ENCODE measurements at regions not wholly inside any gene's neighbourhood (a gene's known extent, or its start where the extent isn't known, plus 50 kb on each side); places are given as distances from the start of the nearest gene placed in this dataset.

- no peak for TF ChIP-seq FLYWCH1 (CRISPR knock-in tag; IDR thresholded peaks at IDR 0.05)
- TF ChIP-seq SALL1 (CRISPR knock-in tag; IDR thresholded peaks at IDR 0.05) = no peak
- TF ChIP-seq, protein P1, sequence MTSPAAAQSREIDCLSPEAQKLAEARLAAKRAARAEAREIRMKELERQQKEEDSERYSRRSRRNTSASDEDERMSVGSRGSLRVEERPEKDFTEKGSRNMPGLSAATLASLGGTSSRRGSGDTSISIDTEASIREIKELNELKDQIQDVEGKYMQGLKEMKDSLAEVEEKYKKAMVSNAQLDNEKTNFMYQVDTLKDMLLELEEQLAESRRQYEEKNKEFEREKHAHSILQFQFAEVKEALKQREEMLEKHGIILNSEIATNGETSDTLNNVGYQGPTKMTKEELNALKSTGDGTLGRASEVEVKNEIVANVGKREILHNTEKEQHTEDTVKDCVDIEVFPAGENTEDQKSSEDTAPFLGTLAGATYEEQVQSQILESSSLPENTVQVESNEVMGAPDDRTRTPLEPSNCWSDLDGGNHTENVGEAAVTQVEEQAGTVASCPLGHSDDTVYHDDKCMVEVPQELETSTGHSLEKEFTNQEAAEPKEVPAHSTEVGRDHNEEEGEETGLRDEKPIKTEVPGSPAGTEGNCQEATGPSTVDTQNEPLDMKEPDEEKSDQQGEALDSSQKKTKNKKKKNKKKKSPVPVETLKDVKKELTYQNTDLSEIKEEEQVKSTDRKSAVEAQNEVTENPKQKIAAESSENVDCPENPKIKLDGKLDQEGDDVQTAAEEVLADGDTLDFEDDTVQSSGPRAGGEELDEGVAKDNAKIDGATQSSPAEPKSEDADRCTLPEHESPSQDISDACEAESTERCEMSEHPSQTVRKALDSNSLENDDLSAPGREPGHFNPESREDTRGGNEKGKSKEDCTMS (CRISPR knock-in tag; conservative IDR thresholded peaks at IDR 0.05) = no peak
- TF ChIP-seq ETV6 (CRISPR knock-in tag; conservative IDR thresholded peaks at IDR 0.05) = no peak
- TF ChIP-seq YEATS2 (CRISPR knock-in tag; IDR thresholded peaks at IDR 0.05; ENCODE audit: borderline replicate concordance) = 0 out of 2 replicates have a peak, but pooled peaks have one; percentile 2
- TF ChIP-seq THAP8 (CRISPR knock-in tag; IDR thresholded peaks at IDR 0.05; ENCODE audit: borderline replicate concordance) = no peak
- TF ChIP-seq ZNF501 (CRISPR knock-in tag; IDR thresholded peaks at IDR 0.05) = peak; percentile 80
- TF ChIP-seq ATF4 (CRISPR knock-in tag; IDR thresholded peaks at IDR 0.05) = no peak
- TF ChIP-seq NFE2L1 (CRISPR knock-in tag; IDR thresholded peaks at IDR 0.05; ENCODE audit: borderline replicate concordance) = no peak
- no peak for TF ChIP-seq NFYC (CRISPR knock-in tag; IDR thresholded peaks at IDR 0.05)
- no peak for TF ChIP-seq ZMAT3 (CRISPR knock-in tag; conservative IDR thresholded peaks at IDR 0.05)
- TF ChIP-seq ARNT2 (CRISPR knock-in tag; IDR thresholded peaks at IDR 0.05; ENCODE audit: low read depth) = 0 out of 2 replicates have a peak, but pooled peaks have one; percentile 11
- peak; percentile 82; the same call in 1 of the 2 replicates for TF ChIP-seq ZNF510 (CRISPR knock-in tag; IDR thresholded peaks at IDR 0.05; ENCODE audit: low read depth)
- peak; percentile 17; the same call in 1 of the 2 replicates for TF ChIP-seq CCDC6 (CRISPR knock-in tag; IDR thresholded peaks at IDR 0.05)
- TF ChIP-seq, protein P2, sequence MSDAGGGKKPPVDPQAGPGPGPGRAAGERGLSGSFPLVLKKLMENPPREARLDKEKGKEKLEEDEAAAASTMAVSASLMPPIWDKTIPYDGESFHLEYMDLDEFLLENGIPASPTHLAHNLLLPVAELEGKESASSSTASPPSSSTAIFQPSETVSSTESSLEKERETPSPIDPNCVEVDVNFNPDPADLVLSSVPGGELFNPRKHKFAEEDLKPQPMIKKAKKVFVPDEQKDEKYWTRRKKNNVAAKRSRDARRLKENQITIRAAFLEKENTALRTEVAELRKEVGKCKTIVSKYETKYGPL (CRISPR knock-in tag; IDR thresholded peaks at IDR 0.05) = no peak
- TF ChIP-seq NR3C1 (CRISPR knock-in tag; IDR thresholded peaks at IDR 0.05) = no peak
- TF ChIP-seq ZNF414 (CRISPR knock-in tag; IDR thresholded peaks at IDR 0.05) = no peak
- no peak for TF ChIP-seq KAT8 (CRISPR knock-in tag; IDR thresholded peaks at IDR 0.05)
- no peak for TF ChIP-seq ZNF703 (CRISPR knock-in tag; IDR thresholded peaks at IDR 0.05; ENCODE audit: borderline replicate concordance)
- no peak for TF ChIP-seq TFAP4 (IDR thresholded peaks at IDR 0.05; ENCODE audit: borderline replicate concordance, low read depth)
- no peak for TF ChIP-seq ISX (CRISPR knock-in tag; conservative IDR thresholded peaks at IDR 0.05)
- no peak for TF ChIP-seq ZNF335 (CRISPR knock-in tag; IDR thresholded peaks at IDR 0.05)
- TF ChIP-seq ZSCAN21 (CRISPR knock-in tag; IDR thresholded peaks at IDR 0.05; ENCODE audit: borderline replicate concordance) = no peak
- no peak for TF ChIP-seq ZNF709 (CRISPR knock-in tag; IDR thresholded peaks at IDR 0.05)
- TF ChIP-seq RARA (CRISPR knock-in tag; IDR thresholded peaks at IDR 0.05) = no peak
These were observed 251.1 kb downstream of the SEC14L1 start (continued) for GRCh38 chr17:77391668-77392375.

All from HepG2 (cell line).